ENCODE measurements at regions not wholly inside any gene's neighbourhood (a gene's known extent, or its start where the extent isn't known, plus 50 kb on each side); places are given as distances from the start of the nearest gene placed in this dataset.
A peak's percentile ranks its signal among the peaks of the same experiment; 100 is the strongest.

GRCh38 chr18:30280186-30280585, 762.4 kb downstream of the DSC3 start:
- Histone ChIP-seq H3K4me1 (ENCODE audit: control insufficient read depth, insufficient read depth, low read length) (no peaks in the 10 kb centered on the region), H3K4me3 (ENCODE audit: low read length) (no peak overlapping the region), H3K27ac (ENCODE audit: low read length) (no peak overlapping the region), H3K27me3 (ENCODE audit: control insufficient read depth, insufficient read depth, low read length) (no peaks in the 10 kb centered on the region), H3K9me3 (replicated peaks; ENCODE audit: control insufficient read depth, low read depth, low read length) (no peaks in the 10 kb centered on the region), H3K36me3 (ENCODE audit: control insufficient read depth, insufficient read depth, low read length) (no peaks in the 10 kb centered on the region)
- no peak for DNase-seq

GRCh38 chr18:30277676-30278075, 764.9 kb downstream of the DSC3 start:
- no peaks in the 10 kb centered on the region for H3K27me3 ChIP-seq (ENCODE audit: control insufficient read depth, insufficient read depth, low read length)
- DNase-seq: peak; percentile 87
- no peak overlapping the region for H3K4me3 ChIP-seq (ENCODE audit: low read length)
- H3K36me3 ChIP-seq (ENCODE audit: control insufficient read depth, insufficient read depth, low read length): no peaks in the 10 kb centered on the region
- H3K9me3 ChIP-seq (replicated peaks; ENCODE audit: control insufficient read depth, low read depth, low read length): no peaks in the 10 kb centered on the region
- no CpG with 5 or more reads among the region's 1 CpG for WGBS (ENCODE audit: insufficient coverage)
- peak overlapping the region; percentile 22 for H3K27ac ChIP-seq (ENCODE audit: low read length)
- no peaks in the 10 kb centered on the region for H3K4me1 ChIP-seq (ENCODE audit: control insufficient read depth, insufficient read depth, low read length)

- H3K36me3 ChIP-seq (ENCODE audit: control insufficient read depth, insufficient read depth, low read length): no peaks in the 10 kb centered on the region
- no peak for DNase-seq
- H3K27me3 ChIP-seq (ENCODE audit: control insufficient read depth, insufficient read depth, low read length): no peaks in the 10 kb centered on the region
- no peak overlapping the region for H3K4me3 ChIP-seq (ENCODE audit: low read length)
- WGBS (ENCODE audit: insufficient coverage): no CpG with 5 or more reads among the region's 3 CpGs
- H3K27ac ChIP-seq (ENCODE audit: low read length): no peak overlapping the region
- no peaks in the 10 kb centered on the region for H3K4me1 ChIP-seq (ENCODE audit: control insufficient read depth, insufficient read depth, low read length)
- no peaks in the 10 kb centered on the region for H3K9me3 ChIP-seq (replicated peaks; ENCODE audit: control insufficient read depth, low read depth, low read length)
Observed at GRCh38 chr18:30271716-30272115, 770.8 kb downstream of the DSC3 start.

GRCh38 chr18:30265190-30265589, 777.4 kb downstream of the DSC3 start:
- Histone ChIP-seq H3K4me1 (ENCODE audit: control insufficient read depth, insufficient read depth, low read length) (no peaks in the 10 kb centered on the region), H3K27ac (ENCODE audit: low read length) (no peak overlapping the region), H3K36me3 (ENCODE audit: control insufficient read depth, insufficient read depth, low read length) (no peaks in the 10 kb centered on the region), H3K4me3 (ENCODE audit: low read length) (no peak overlapping the region), H3K27me3 (ENCODE audit: control insufficient read depth, insufficient read depth, low read length) (no peaks in the 10 kb centered on the region), H3K9me3 (replicated peaks; ENCODE audit: control insufficient read depth, low read depth, low read length) (no peaks in the 10 kb centered on the region)
- DNase-seq: no peak
- no CpG with 5 or more reads among the region's 3 CpGs for WGBS (ENCODE audit: insufficient coverage)

GRCh38 chr18:30254331-30254730, 788.2 kb downstream of the DSC3 start:
- no peak overlapping the region for H3K27ac ChIP-seq (ENCODE audit: low read length)
- H3K27me3 ChIP-seq (ENCODE audit: control insufficient read depth, insufficient read depth, low read length): no peaks in the 10 kb centered on the region
- DNase-seq: no peak
- no peaks in the 10 kb centered on the region for H3K36me3 ChIP-seq (ENCODE audit: control insufficient read depth, insufficient read depth, low read length)
- H3K4me1 ChIP-seq (ENCODE audit: control insufficient read depth, insufficient read depth, low read length): no peaks in the 10 kb centered on the region
- H3K9me3 ChIP-seq (replicated peaks; ENCODE audit: control insufficient read depth, low read depth, low read length): peaks cover 3% of the 10 kb centered on the region
- WGBS (ENCODE audit: insufficient coverage): no CpG with 5 or more reads among the region's 2 CpGs
- no peak overlapping the region for H3K4me3 ChIP-seq (ENCODE audit: low read length)

GRCh38 chr18:30248056-30248455, 794.5 kb downstream of the DSC3 start:
- no peaks in the 10 kb centered on the region for H3K27me3 ChIP-seq (ENCODE audit: control insufficient read depth, insufficient read depth, low read length)
- no peak overlapping the region for H3K4me3 ChIP-seq (ENCODE audit: low read length)
- H3K27ac ChIP-seq (ENCODE audit: low read length): no peak overlapping the region
- peak; percentile 20 for DNase-seq
- no peaks in the 10 kb centered on the region for H3K36me3 ChIP-seq (ENCODE audit: control insufficient read depth, insufficient read depth, low read length)
- H3K9me3 ChIP-seq (replicated peaks; ENCODE audit: control insufficient read depth, low read depth, low read length): peaks cover 5% of the 10 kb centered on the region
- no peaks in the 10 kb centered on the region for H3K4me1 ChIP-seq (ENCODE audit: control insufficient read depth, insufficient read depth, low read length)

- no CpG with 5 or more reads among the region's 3 CpGs for WGBS (ENCODE audit: insufficient coverage)
Observed at GRCh38 chr18:30245766-30246455, 796.6 kb downstream of the DSC3 start.

GRCh38 chr18:30234755-30235154, 807.8 kb downstream of the DSC3 start:
- H3K4me3 ChIP-seq (ENCODE audit: low read length): no peak overlapping the region
- H3K9me3 ChIP-seq (replicated peaks; ENCODE audit: control insufficient read depth, low read depth, low read length): no peaks in the 10 kb centered on the region
- H3K36me3 ChIP-seq (ENCODE audit: control insufficient read depth, insufficient read depth, low read length): no peaks in the 10 kb centered on the region
- H3K4me1 ChIP-seq (ENCODE audit: control insufficient read depth, insufficient read depth, low read length): no peaks in the 10 kb centered on the region
- no peaks in the 10 kb centered on the region for H3K27me3 ChIP-seq (ENCODE audit: control insufficient read depth, insufficient read depth, low read length)
- no peak for DNase-seq
- no peak overlapping the region for H3K27ac ChIP-seq (ENCODE audit: low read length)

More at GRCh38 chr18:30245766-30246455, 796.6 kb downstream of the DSC3 start:
- Histone ChIP-seq H3K27me3 (ENCODE audit: control insufficient read depth, insufficient read depth, low read length) (no peaks in the 10 kb centered on the region), H3K36me3 (ENCODE audit: control insufficient read depth, insufficient read depth, low read length) (no peaks in the 10 kb centered on the region), H3K4me1 (ENCODE audit: control insufficient read depth, insufficient read depth, low read length) (no peaks in the 10 kb centered on the region), H3K9me3 (replicated peaks; ENCODE audit: control insufficient read depth, low read depth, low read length) (peaks cover 3% of the 10 kb centered on the region), H3K27ac (ENCODE audit: low read length) (no peak overlapping the region), H3K4me3 (ENCODE audit: low read length) (no peak overlapping the region)
- DNase-seq: peak; percentile 88

- no peaks in the 10 kb centered on the region for H3K36me3 ChIP-seq (ENCODE audit: control insufficient read depth, insufficient read depth, low read length)
- H3K27me3 ChIP-seq (ENCODE audit: control insufficient read depth, insufficient read depth, low read length): no peaks in the 10 kb centered on the region
- no peak for DNase-seq
- H3K9me3 ChIP-seq (replicated peaks; ENCODE audit: control insufficient read depth, low read depth, low read length): peaks cover 2% of the 10 kb centered on the region
- no peak overlapping the region for H3K27ac ChIP-seq (ENCODE audit: low read length)
- H3K4me1 ChIP-seq (ENCODE audit: control insufficient read depth, insufficient read depth, low read length): no peaks in the 10 kb centered on the region
- no peak overlapping the region for H3K4me3 ChIP-seq (ENCODE audit: low read length)
Observed at GRCh38 chr18:30211112-30211511, 831.4 kb downstream of the DSC3 start.

- no CpG with 5 or more reads among the region's 1 CpG for WGBS (ENCODE audit: insufficient coverage)
- Histone ChIP-seq H3K27me3 (ENCODE audit: control insufficient read depth, insufficient read depth, low read length) (no peaks in the 10 kb centered on the region), H3K27ac (ENCODE audit: low read length) (no peak overlapping the region), H3K4me1 (ENCODE audit: control insufficient read depth, insufficient read depth, low read length) (no peaks in the 10 kb centered on the region), H3K36me3 (ENCODE audit: control insufficient read depth, insufficient read depth, low read length) (no peaks in the 10 kb centered on the region), H3K4me3 (ENCODE audit: low read length) (no peak overlapping the region), H3K9me3 (replicated peaks; ENCODE audit: control insufficient read depth, low read depth, low read length) (peaks cover 4% of the 10 kb centered on the region)
- DNase-seq: no peak
Observed at GRCh38 chr18:30208546-30208945, 834.0 kb downstream of the DSC3 start.

GRCh38 chr18:30192216-30192615, 850.3 kb downstream of the DSC3 start:
- no peaks in the 10 kb centered on the region for H3K36me3 ChIP-seq (ENCODE audit: control insufficient read depth, insufficient read depth, low read length)
- no peak overlapping the region for H3K27ac ChIP-seq (ENCODE audit: low read length)
- no peak overlapping the region for H3K4me3 ChIP-seq (ENCODE audit: low read length)
- H3K4me1 ChIP-seq (ENCODE audit: control insufficient read depth, insufficient read depth, low read length): no peaks in the 10 kb centered on the region
- H3K9me3 ChIP-seq (replicated peaks; ENCODE audit: control insufficient read depth, low read depth, low read length): peaks cover 23% of the 10 kb centered on the region
- WGBS (ENCODE audit: insufficient coverage): 95% methylated on average over 2 of the region's 3 CpGs
- H3K27me3 ChIP-seq (ENCODE audit: control insufficient read depth, insufficient read depth, low read length): no peaks in the 10 kb centered on the region
- DNase-seq: no peak

All from muscle of leg (tissue), 3 donors.